ENCODE measurements at regions not wholly inside any gene's neighbourhood (a gene's known extent, or its start where the extent isn't known, plus 50 kb on each side); places are given as distances from the start of the nearest gene placed in this dataset.

GRCh38 chr13:23999424-23999823 is 102.1 kb upstream of the C1QTNF9B start:
- H3K4me3 ChIP-seq (ENCODE audit: low read depth, low read length) = no peak overlapping the region
- TF ChIP-seq, protein P1, sequence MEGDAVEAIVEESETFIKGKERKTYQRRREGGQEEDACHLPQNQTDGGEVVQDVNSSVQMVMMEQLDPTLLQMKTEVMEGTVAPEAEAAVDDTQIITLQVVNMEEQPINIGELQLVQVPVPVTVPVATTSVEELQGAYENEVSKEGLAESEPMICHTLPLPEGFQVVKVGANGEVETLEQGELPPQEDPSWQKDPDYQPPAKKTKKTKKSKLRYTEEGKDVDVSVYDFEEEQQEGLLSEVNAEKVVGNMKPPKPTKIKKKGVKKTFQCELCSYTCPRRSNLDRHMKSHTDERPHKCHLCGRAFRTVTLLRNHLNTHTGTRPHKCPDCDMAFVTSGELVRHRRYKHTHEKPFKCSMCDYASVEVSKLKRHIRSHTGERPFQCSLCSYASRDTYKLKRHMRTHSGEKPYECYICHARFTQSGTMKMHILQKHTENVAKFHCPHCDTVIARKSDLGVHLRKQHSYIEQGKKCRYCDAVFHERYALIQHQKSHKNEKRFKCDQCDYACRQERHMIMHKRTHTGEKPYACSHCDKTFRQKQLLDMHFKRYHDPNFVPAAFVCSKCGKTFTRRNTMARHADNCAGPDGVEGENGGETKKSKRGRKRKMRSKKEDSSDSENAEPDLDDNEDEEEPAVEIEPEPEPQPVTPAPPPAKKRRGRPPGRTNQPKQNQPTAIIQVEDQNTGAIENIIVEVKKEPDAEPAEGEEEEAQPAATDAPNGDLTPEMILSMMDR (conservative IDR thresholded peaks at IDR 0.05; ENCODE audit: low read depth, low read length) = no peak
- DNase-seq (ENCODE audit: low read depth) = no peak

DNA sequence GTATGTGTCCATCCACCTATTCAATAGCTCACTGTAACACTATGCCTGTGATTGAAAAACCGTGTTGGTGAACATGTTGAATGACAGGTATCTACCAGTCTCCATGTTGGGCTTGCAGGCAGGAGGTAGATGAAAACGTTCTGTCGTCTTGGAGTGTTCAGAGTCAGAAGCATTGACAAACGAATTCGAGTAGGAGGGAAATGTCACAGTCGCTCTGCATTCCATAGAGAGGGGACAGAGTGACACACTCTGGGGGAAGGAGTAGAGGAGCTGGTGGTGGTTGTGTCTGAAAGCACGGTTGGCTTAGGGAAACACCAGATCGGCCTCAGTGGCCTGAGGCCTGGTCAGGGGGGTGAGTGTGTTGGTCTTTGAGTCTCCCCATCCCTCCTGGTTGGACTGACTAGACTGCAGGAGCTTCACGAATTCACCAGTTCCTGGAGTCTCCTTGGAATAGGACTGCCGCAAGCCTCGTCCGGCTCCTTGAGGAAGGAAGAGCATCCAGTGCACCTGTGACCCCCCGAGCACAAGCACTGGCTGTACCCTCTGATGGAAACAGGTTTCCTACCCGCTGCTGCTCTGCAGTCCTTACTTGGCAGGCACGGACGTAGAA is 105.0 kb upstream of the C1QTNF9B start:
- TF ChIP-seq, protein P1 (conservative IDR thresholded peaks at IDR 0.05; ENCODE audit: low read depth, low read length) = no peak
- H3K4me3 ChIP-seq (ENCODE audit: low read depth, low read length) = no peak overlapping the region

GRCh38 chr13:24004142-24004899 is 107.0 kb upstream of the C1QTNF9B start:
- H3K4me3 ChIP-seq (ENCODE audit: low read depth, low read length) = no peak overlapping the region
- no peak for DNase-seq (ENCODE audit: low read depth)
- TF ChIP-seq, protein P1 (conservative IDR thresholded peaks at IDR 0.05; ENCODE audit: low read depth, low read length) = no peak

More for the DNA sequence above, 105.0 kb upstream of the C1QTNF9B start:
- no peak for DNase-seq (ENCODE audit: low read depth)

- DNase-seq (ENCODE audit: low read depth) = no peak
- H3K4me3 ChIP-seq (ENCODE audit: low read depth, low read length) = no peak overlapping the region
- TF ChIP-seq, protein P1 (conservative IDR thresholded peaks at IDR 0.05; ENCODE audit: low read depth, low read length) = no peak
Measured at GRCh38 chr13:24004971-24005370, 107.7 kb upstream of the C1QTNF9B start.

DNA sequence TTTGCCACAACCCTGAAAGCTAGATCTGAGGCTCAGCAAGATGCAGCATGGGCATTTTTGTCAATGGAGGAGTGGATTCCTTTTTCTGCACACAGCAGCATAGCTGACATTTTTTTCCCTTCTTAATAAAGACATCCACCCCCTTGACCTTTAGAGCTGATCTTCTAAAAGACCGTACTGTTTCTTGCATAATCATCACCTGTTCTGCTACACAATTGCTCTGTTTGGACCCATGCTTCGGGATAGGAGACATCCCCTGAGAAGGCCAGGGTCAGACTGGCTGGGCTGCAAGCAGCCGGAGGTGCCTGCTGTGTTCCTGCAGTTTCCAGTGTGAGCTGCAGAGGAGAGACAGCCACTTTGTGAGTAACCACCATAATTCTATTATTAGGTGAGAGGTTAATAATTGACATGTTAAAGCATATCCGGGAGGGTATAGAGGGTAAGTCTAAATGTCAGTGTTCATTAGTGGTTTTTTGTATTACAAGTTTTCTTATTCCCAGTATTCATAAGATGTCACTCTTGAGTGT is 108.5 kb upstream of the C1QTNF9B start:
- TF ChIP-seq, protein P1 (conservative IDR thresholded peaks at IDR 0.05; ENCODE audit: low read depth, low read length) = no peak
- no peak overlapping the region for H3K4me3 ChIP-seq (ENCODE audit: low read depth, low read length)
- peak; percentile 47 for DNase-seq (ENCODE audit: low read depth)

- no peak for DNase-seq (ENCODE audit: low read depth)
- no peak overlapping the region for H3K4me3 ChIP-seq (ENCODE audit: low read depth, low read length)
- TF ChIP-seq, protein P1 (conservative IDR thresholded peaks at IDR 0.05; ENCODE audit: low read depth, low read length) = no peak
Measured at GRCh38 chr13:24006520-24007248, 109.4 kb upstream of the C1QTNF9B start.

Measured in choroid plexus epithelial cell (primary cell).